Peyer's patch (tissue), 4 donors: ENCODE measurements at regions not wholly inside any gene's neighbourhood (a gene's known extent, or its start where the extent isn't known, plus 50 kb on each side); places are given as distances from the start of the nearest gene placed in this dataset.

Experiments used
- POLR2A ChIP-seq, 2 donors: fragments of 450-650 bp; IDR thresholded peaks; one replicate each; pipeline ENCODE4 v1.5.1; 2017; ENCODE audit warnings: antibody characterized with exemption in 2 of 2, mild to moderate bottlenecking in 2 of 2, moderate library complexity in 2 of 2
- TF ChIP-seq, protein P1 (sequence below), 6 experiments: fragments of 450-650 bp in 4 of 6; fragments of 200-600 bp in 2 of 6; sonication (generic) in 1 of 6; IDR thresholded peaks; one replicate each; pipeline ENCODE4 v1.5.1; 2017 to 2019; ENCODE audit warnings: antibody characterized with exemption in 6 of 6, mild to moderate bottlenecking in 3 of 6, moderate library complexity in 1 of 6

DNA sequence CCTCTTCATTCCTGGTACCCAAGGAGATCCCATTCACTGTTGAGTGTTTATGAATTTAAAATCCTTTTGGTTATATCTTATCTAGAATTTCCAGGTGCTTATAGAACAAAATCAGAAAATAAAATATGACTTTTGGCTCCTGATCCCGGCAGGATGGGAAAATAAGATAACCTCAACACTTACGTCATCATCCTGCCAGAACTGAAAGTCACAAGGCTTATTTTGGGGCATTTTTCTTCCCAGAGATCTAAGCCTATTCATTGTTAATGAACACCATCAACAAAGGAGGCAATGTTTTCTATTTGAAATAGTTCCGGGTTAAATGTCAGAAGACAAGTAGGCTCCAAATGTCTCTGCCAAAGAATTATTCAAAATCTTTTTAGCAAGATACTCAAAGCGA lies 580.6 kb downstream of the TFAP2A start:
- TF ChIP-seq, protein P1, sequence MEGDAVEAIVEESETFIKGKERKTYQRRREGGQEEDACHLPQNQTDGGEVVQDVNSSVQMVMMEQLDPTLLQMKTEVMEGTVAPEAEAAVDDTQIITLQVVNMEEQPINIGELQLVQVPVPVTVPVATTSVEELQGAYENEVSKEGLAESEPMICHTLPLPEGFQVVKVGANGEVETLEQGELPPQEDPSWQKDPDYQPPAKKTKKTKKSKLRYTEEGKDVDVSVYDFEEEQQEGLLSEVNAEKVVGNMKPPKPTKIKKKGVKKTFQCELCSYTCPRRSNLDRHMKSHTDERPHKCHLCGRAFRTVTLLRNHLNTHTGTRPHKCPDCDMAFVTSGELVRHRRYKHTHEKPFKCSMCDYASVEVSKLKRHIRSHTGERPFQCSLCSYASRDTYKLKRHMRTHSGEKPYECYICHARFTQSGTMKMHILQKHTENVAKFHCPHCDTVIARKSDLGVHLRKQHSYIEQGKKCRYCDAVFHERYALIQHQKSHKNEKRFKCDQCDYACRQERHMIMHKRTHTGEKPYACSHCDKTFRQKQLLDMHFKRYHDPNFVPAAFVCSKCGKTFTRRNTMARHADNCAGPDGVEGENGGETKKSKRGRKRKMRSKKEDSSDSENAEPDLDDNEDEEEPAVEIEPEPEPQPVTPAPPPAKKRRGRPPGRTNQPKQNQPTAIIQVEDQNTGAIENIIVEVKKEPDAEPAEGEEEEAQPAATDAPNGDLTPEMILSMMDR (IDR thresholded peaks at IDR 0.05): no peak
- TF ChIP-seq POLR2A (IDR thresholded peaks at IDR 0.05): no peak
